Stomach (tissue), 8 donors: ENCODE measurements at regions not wholly inside any gene's neighbourhood (a gene's known extent, or its start where the extent isn't known, plus 50 kb on each side); places are given as distances from the start of the nearest gene placed in this dataset.

Source experiments
- DNase-seq, 2 donors: peaks; one replicate each; pipeline versions ENCODE4 v3.0.0 to v3.0.0-alpha.2; 2013 to 2019
- H3K27ac ChIP-seq, 5 donors: fragments of 200-600 bp in 4 of 5; sonication (generic) in 4 of 5; one replicate each; pipeline ENCODE4 v1.5.1; 2013 to 2019; ENCODE audit warnings: mild to moderate bottlenecking in 1 of 5, moderate library complexity in 1 of 5
- H3K27me3 ChIP-seq, 3 donors: fragments of 200-600 bp; sonication (generic); one replicate each; pipeline ENCODE4 v1.5.1; 2017 to 2019; ENCODE audit warnings: mixed run types in 1 of 3
- H3K36me3 ChIP-seq, 4 donors: fragments of 200-600 bp; sonication (generic); 1 replicate in 3 of 4; 2 replicates in 1 of 4; pipeline ENCODE4 v1.5.1; 2016 to 2019
- H3K4me1 ChIP-seq, 4 donors: fragments of 200-600 bp; sonication (generic); one replicate each; pipeline ENCODE4 v1.5.1; 2016 to 2019
- H3K4me3 ChIP-seq, 4 donors: fragments of 200-600 bp; sonication (generic) in 3 of 4; one replicate each; pipeline ENCODE4 v1.5.1; 2016 to 2019; ENCODE audit warnings: mild to moderate bottlenecking in 1 of 4
- H3K9me3 ChIP-seq, 4 donors: fragments of 200-600 bp; sonication (generic); one replicate each; pipeline ENCODE4 v1.5.1; 2016 to 2019
- CTCF ChIP-seq, 7 experiments: fragments of 450-650 bp in 4 of 7; fragments of 200-600 bp in 3 of 7; sonication (generic) in 3 of 7; IDR thresholded peaks; one replicate each; pipeline ENCODE4 v1.5.1; 2016 to 2019; ENCODE audit warnings: antibody characterized with exemption in 7 of 7, control low read depth in 2 of 7, mild to moderate bottlenecking in 1 of 7
- EP300 ChIP-seq: sonication (generic); formaldehyde crosslinking; IDR thresholded peaks from one replicate; pipeline ENCODE4 v1.6.1; 2017; ENCODE audit warnings: antibody characterized with exemption
- POLR2A ChIP-seq, 4 donors: fragments of 450-650 bp; IDR thresholded peaks; one replicate each; pipeline ENCODE4 v1.6.1; 2016; ENCODE audit warnings: antibody characterized with exemption in 4 of 4, control low read depth in 2 of 4, mild to moderate bottlenecking in 1 of 4, moderate library complexity in 1 of 4
- POLR2AphosphoS5 ChIP-seq, 3 donors: sonication (generic); formaldehyde crosslinking; IDR thresholded peaks; one replicate each; pipeline ENCODE4 v1.6.1; 2016; ENCODE audit warnings: antibody characterized with exemption in 3 of 3
- WGBS, 5 donors: extraction: QIAGEN DNeasy Blood & Tissue Kit in 3 of 5; methylation state at CpG; one replicate each; pipeline versions ENCODE4 v1.1.5 to v1.1.7; 2013 to 2018; 5-methylcytosine and 5-hydroxymethylcytosine counted together
- intact Hi-C: fragments of 100-400 bp; cut with DNase I; formaldehyde crosslinking; loops from one replicate; pipeline ENCODE4 v1.15.1; 2023; ENCODE audit warnings: low total_unique reads
- donor health status: healthy with polysubstance abuse.
- donor health status: Bipolar disorder and iron deficiency.
- donor health status: healthy.

GRCh38 chr5:108578791-108579190 is 168.9 kb upstream of the FER start:
- H3K27me3 ChIP-seq = no peaks in the 10 kb centered on the region
- H3K9me3 ChIP-seq = peaks cover 0 to 13% (median 9%) of the 10 kb centered on the region in 4 donors
- TF ChIP-seq CTCF (IDR thresholded peaks at IDR 0.05) (no peak), POLR2A (IDR thresholded peaks at IDR 0.05) (no peak), POLR2AphosphoS5 (IDR thresholded peaks at IDR 0.05) (no peak), EP300 (no peak)
- H3K27ac ChIP-seq = no peak overlapping the region
- no peak for DNase-seq
- 80 to 88% (median 85%) methylated on average over 1 of the region's 1 CpG for WGBS, 5 donors
- no peaks in the 10 kb centered on the region for H3K4me1 ChIP-seq
- no peak overlapping the region for H3K4me3 ChIP-seq
- intact Hi-C loops = no loop called here
- H3K36me3 ChIP-seq = no peaks in the 10 kb centered on the region

- no peaks in the 10 kb centered on the region for H3K9me3 ChIP-seq
- H3K27me3 ChIP-seq = no peaks in the 10 kb centered on the region
- DNase-seq = no peak
- no peak overlapping the region for H3K27ac ChIP-seq
- no peaks in the 10 kb centered on the region for H3K36me3 ChIP-seq
- WGBS, 5 donors = 82 to 88% (median 87%) methylated on average over 9 of the region's 9 CpGs
- intact Hi-C loops = no loop called here
- no peak overlapping the region for H3K4me3 ChIP-seq
- TF ChIP-seq POLR2A (IDR thresholded peaks at IDR 0.05) (no peak), CTCF (IDR thresholded peaks at IDR 0.05) (no peak), POLR2AphosphoS5 (IDR thresholded peaks at IDR 0.05) (no peak), EP300 (no peak)
- H3K4me1 ChIP-seq = no peaks in the 10 kb centered on the region
Observed at GRCh38 chr5:108567429-108567828, 180.3 kb upstream of the FER start.

DNA sequence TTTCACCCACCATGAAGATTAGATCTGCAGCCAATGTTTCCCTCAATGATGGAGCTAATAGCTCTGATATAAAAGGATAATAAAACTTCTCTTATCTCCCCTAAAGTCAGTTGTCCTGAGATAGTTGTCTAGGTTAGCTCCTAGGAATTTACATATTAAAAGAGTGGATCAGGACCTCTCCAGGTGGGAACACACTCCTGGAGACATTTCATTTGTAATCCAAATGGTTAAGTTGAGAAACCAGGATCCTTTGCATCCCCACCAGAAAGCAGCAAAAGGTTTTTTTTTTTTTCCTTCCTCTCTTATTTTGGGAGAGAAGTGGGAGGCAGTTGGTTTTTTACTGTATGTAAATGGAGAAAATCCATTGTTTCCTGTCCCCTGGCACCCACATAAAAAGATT is 182.5 kb upstream of the FBXL17 start:
- no peak for DNase-seq
- no peaks in the 10 kb centered on the region for H3K27me3 ChIP-seq
- H3K9me3 ChIP-seq = no peaks in the 10 kb centered on the region
- no peak overlapping the region for H3K27ac ChIP-seq
- TF ChIP-seq POLR2A (IDR thresholded peaks at IDR 0.05) = no peak
- TF ChIP-seq POLR2AphosphoS5 (IDR thresholded peaks at IDR 0.05) = no peak
- TF ChIP-seq EP300 = no peak
- H3K36me3 ChIP-seq = no peaks in the 10 kb centered on the region
- no peaks in the 10 kb centered on the region for H3K4me1 ChIP-seq
- intact Hi-C loops = no loop called here
- H3K4me3 ChIP-seq = no peak overlapping the region

DNA sequence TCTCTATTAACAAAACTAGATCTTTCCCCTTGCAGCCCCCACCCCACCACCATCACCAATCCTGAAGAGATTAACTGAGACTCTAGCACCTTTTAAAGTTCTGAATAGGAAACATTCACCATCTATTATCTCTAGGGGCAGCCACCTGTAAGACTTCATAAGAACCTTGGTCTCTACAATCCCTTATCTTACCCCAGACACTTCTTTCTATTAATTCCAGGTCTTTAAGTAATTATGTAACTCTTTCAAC is 180.2 kb upstream of the FBXL17 start:
- H3K27me3 ChIP-seq = no peaks in the 10 kb centered on the region
- no peaks in the 10 kb centered on the region for H3K36me3 ChIP-seq
- no peak overlapping the region for H3K4me3 ChIP-seq
- H3K4me1 ChIP-seq = no peaks in the 10 kb centered on the region
- H3K27ac ChIP-seq = no peak overlapping the region
- no peak for DNase-seq
- intact Hi-C loops = no loop called here
- no peaks in the 10 kb centered on the region for H3K9me3 ChIP-seq
- no peak for TF ChIP-seq POLR2AphosphoS5 (IDR thresholded peaks at IDR 0.05)
- TF ChIP-seq EP300 = no peak
- no peak for TF ChIP-seq CTCF (IDR thresholded peaks at IDR 0.05)
- TF ChIP-seq POLR2A (IDR thresholded peaks at IDR 0.05) = no peak

DNA sequence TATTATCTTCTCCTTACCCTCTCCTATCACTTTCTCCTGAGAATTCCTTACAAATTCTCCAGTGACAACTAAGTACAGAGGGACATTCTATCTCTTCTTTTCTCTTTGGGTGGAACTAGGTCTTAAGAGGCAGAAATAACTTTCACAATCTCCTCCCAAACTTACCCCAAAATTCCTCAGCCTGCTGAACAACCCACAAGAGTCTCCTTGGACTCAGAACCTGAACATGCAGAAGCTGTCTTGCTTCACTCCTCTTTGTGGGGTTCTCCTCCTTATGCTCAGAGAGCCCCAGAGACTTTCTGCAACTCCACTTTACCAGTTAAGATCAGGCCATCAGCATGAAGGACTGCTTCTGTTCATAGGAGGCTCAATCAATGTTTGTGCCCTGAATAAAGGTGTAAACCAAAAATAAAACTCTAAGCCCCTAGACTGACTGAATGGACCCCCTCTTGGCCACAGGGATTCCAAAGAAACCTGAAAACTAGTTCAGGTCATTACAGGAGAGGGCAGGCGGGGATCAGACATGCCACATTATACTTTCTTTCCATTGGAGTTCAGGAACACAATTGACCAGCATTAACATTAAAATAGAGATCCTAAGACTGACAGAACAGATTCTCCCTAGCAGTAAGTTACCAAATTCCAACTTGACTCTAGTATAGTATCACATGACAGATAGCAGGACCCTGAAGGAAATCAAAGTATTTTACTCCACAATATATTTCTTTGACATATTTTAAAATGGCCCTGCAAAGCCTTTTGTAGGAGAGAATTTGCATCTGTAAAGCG is 179.7 kb upstream of the FBXL17 start:
- no peaks in the 10 kb centered on the region for H3K36me3 ChIP-seq
- no peak for DNase-seq
- no peaks in the 10 kb centered on the region for H3K4me1 ChIP-seq
- H3K4me3 ChIP-seq = no peak overlapping the region
- H3K27me3 ChIP-seq = no peaks in the 10 kb centered on the region
- TF ChIP-seq POLR2A (IDR thresholded peaks at IDR 0.05) (no peak), CTCF (IDR thresholded peaks at IDR 0.05) (no peak), POLR2AphosphoS5 (IDR thresholded peaks at IDR 0.05) (no peak), EP300 (no peak)
- intact Hi-C loops = no loop called here
- no peak overlapping the region for H3K27ac ChIP-seq
- no peaks in the 10 kb centered on the region for H3K9me3 ChIP-seq
- 84 to 91% (median 88%) methylated on average over 2 of the region's 2 CpGs for WGBS, 5 donors
